WTC11 (cell line): ENCODE measurements at regions not wholly inside any gene's neighbourhood (a gene's known extent, or its start where the extent isn't known, plus 50 kb on each side); places are given as distances from the start of the nearest gene placed in this dataset.

Experiments
- ATAC-seq: fragments of 200-7000 bp; cut with Tn5 transposase; 2 replicates; pipeline ENCODE4 v1.10.0; 2021; ENCODE audit warnings: mild to moderate bottlenecking, moderate library complexity
- CTCF ChIA-PET: fragments of 300-600 bp; sonication (Branson Sonifier 250); formaldehyde crosslinking; loops from one replicate; lab custom pipeline; 2021; ENCODE audit warnings: antibody characterized with exemption; lab: Charles Lee
- POLR2A ChIA-PET: fragments of 350-600 bp; sonication (Branson Sonifier 250); formaldehyde crosslinking; loops from one replicate; lab custom pipeline; 2021; ENCODE audit warnings: antibody characterized with exemption; lab: Charles Lee
- DNase-seq: peaks from one replicate; pipeline ENCODE4 v3.0.0; 2021; ENCODE audit warnings: low spot score
- H3K27ac Mint-ChIP-seq: 2 replicates; pipeline ENCODE4 v1.8.0; 2021; ENCODE audit warnings: mixed read lengths
- H3K27me3 Mint-ChIP-seq: 2 replicates; pipeline ENCODE4 v1.8.0; 2021; ENCODE audit warnings: low read depth, mild to moderate bottlenecking, moderate library complexity, mixed read lengths
- H3K36me3 Mint-ChIP-seq: 2 replicates; pipeline ENCODE4 v1.8.0; 2021; ENCODE audit warnings: mixed read lengths
- H3K4me1 Mint-ChIP-seq: 2 replicates; pipeline ENCODE4 v1.8.0; 2022; ENCODE audit warnings: mixed read lengths
- H3K4me3 Mint-ChIP-seq: 2 replicates; pipeline ENCODE4 v1.8.0; 2021; ENCODE audit warnings: mild to moderate bottlenecking, moderate library complexity, mixed read lengths
- H3K9me3 Mint-ChIP-seq: 2 replicates; pipeline ENCODE4 v1.8.0; 2021; ENCODE audit warnings: mixed read lengths
- FOXP1 ChIP-seq: sonication (generic); formaldehyde crosslinking; IDR thresholded peaks from 2 replicates; pipeline ENCODE4 v1.8.0; 2022; ENCODE audit warnings: missing genetic modification reagents, mild to moderate bottlenecking, moderate library complexity, borderline replicate concordance
- NFATC4 ChIP-seq: fragments of 250-450 bp; sonication (Bioruptor Pico); IDR thresholded peaks from 2 replicates; pipeline ENCODE4 v1.9.0; 2021; ENCODE audit warnings: mild to moderate bottlenecking
- NFYB ChIP-seq: sonication (generic); formaldehyde crosslinking; conservative IDR thresholded peaks from 2 replicates; pipeline ENCODE4 v1.8.0; 2022; ENCODE audit warnings: low read depth, missing genetic modification reagents
- NR2C2 ChIP-seq: sonication (generic); formaldehyde crosslinking; IDR thresholded peaks from 2 replicates; pipeline ENCODE4 v1.8.0; 2022; ENCODE audit warnings: mild to moderate bottlenecking, missing genetic modification reagents
- RELA ChIP-seq: sonication (generic); formaldehyde crosslinking; IDR thresholded peaks from 2 replicates; pipeline ENCODE4 v1.8.1; 2022; ENCODE audit warnings: missing genetic modification reagents, mild to moderate bottlenecking, borderline replicate concordance
- RORB ChIP-seq: fragments of 250-450 bp; sonication (Bioruptor Pico); IDR thresholded peaks from 2 replicates; pipeline ENCODE4 v1.9.0; 2021; ENCODE audit warnings: mild to moderate bottlenecking
- SMAD3 ChIP-seq: sonication (generic); formaldehyde crosslinking; IDR thresholded peaks from 2 replicates; pipeline ENCODE4 v1.8.0; 2022; ENCODE audit warnings: missing genetic modification reagents, mild to moderate bottlenecking, borderline replicate concordance
- SMAD4 ChIP-seq: sonication (generic); formaldehyde crosslinking; IDR thresholded peaks from 2 replicates; pipeline ENCODE4 v1.8.0; 2022; ENCODE audit warnings: mild to moderate bottlenecking, missing genetic modification reagents
- ZNF263 ChIP-seq: sonication (generic); formaldehyde crosslinking; IDR thresholded peaks from 2 replicates; pipeline ENCODE4 v1.8.1; 2022; ENCODE audit warnings: low read depth, mild to moderate bottlenecking, moderate library complexity, missing genetic modification reagents
- ZNF396 ChIP-seq: fragments of 250-450 bp; sonication (Bioruptor Pico); IDR thresholded peaks from 2 replicates; pipeline ENCODE4 v1.8.0; 2021; ENCODE audit warnings: mild to moderate bottlenecking, moderate library complexity, borderline replicate concordance
- ZNF423 ChIP-seq: fragments of 250-450 bp; sonication (Bioruptor Pico); IDR thresholded peaks from 2 replicates; pipeline ENCODE4 v2.1.2; 2022; ENCODE audit warnings: mild to moderate bottlenecking, moderate library complexity
- ZNF671 ChIP-seq: fragments of 250-450 bp; sonication (Bioruptor Pico); IDR thresholded peaks from 2 replicates; pipeline ENCODE4 v1.8.0; 2021; ENCODE audit warnings: mild to moderate bottlenecking
- TF ChIP-seq, protein P1 (sequence below): fragments of 250-450 bp; sonication (Bioruptor Pico); IDR thresholded peaks from 2 replicates; pipeline ENCODE4 v1.9.0; 2021; ENCODE audit warnings: moderate library complexity, mild to moderate bottlenecking, inconsistent platforms, borderline replicate concordance
- TF ChIP-seq, protein P2 (sequence below): fragments of 250-450 bp; sonication (Bioruptor Pico); IDR thresholded peaks from 2 replicates; pipeline ENCODE4 v2.1.2; 2022; ENCODE audit warnings: mild to moderate bottlenecking, moderate library complexity
- TF ChIP-seq, protein P3 (sequence below): sonication (generic); formaldehyde crosslinking; conservative IDR thresholded peaks from 2 replicates; pipeline ENCODE4 v1.8.1; 2022; ENCODE audit warnings: mild to moderate bottlenecking, missing genetic modification reagents
- TF ChIP-seq, protein P4 (sequence below): sonication (generic); formaldehyde crosslinking; IDR thresholded peaks from 2 replicates; pipeline ENCODE4 v1.8.1; 2023; ENCODE audit warnings: mild to moderate bottlenecking, missing genetic modification reagents, moderate library complexity
- TF ChIP-seq, protein P5 (sequence below): sonication (generic); formaldehyde crosslinking; IDR thresholded peaks from 2 replicates; pipeline ENCODE4 v1.8.1; 2023; ENCODE audit warnings: mild to moderate bottlenecking, missing genetic modification reagents, moderate library complexity
- TF ChIP-seq, protein P6 (sequence below): sonication (generic); formaldehyde crosslinking; IDR thresholded peaks from 2 replicates; pipeline ENCODE4 v1.8.0; 2023; ENCODE audit warnings: missing genetic modification reagents
- TF ChIP-seq, protein P7 (sequence below): fragments of 200-600 bp; IDR thresholded peaks from 2 replicates; pipeline ENCODE4 v1.8.0; 2022; ENCODE audit warnings: antibody characterized with exemption
- TF ChIP-seq, protein P8 (sequence below): sonication (generic); formaldehyde crosslinking; IDR thresholded peaks from 2 replicates; pipeline ENCODE4 v1.8.1; 2022; ENCODE audit warnings: mild to moderate bottlenecking, moderate library complexity, missing genetic modification reagents
- TF ChIP-seq, protein P9 (sequence below): sonication (generic); formaldehyde crosslinking; IDR thresholded peaks from 2 replicates; pipeline ENCODE4 v1.8.1; 2022; ENCODE audit warnings: low read depth, missing genetic modification reagents, borderline replicate concordance
- TF ChIP-seq, protein P10 (sequence below): sonication (generic); formaldehyde crosslinking; IDR thresholded peaks from 2 replicates; pipeline ENCODE4 v1.8.1; 2022; ENCODE audit warnings: low read depth, mild to moderate bottlenecking, moderate library complexity, missing genetic modification reagents, borderline replicate concordance

DNA sequence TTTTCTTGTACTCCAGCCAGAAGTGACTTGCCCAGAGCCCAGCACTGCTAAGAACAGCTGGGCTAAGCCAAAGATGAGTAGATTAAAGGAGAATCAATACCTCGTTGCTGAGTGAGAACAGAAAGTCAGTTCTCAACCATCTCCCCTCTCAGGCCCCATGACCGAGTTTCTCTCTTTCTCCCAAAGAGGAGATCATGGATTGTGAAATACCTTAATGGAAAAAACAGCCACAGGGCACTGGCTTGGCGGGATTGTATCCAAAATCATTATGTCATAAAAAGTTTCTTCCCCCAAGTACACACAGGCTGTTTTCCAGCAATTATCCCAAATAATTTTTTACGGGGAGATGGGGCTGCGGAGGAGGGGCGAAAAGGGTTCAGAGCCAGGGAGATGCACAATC is 111.8 kb upstream of the TMEM45B start (continued):
- TF ChIP-seq, protein P1, sequence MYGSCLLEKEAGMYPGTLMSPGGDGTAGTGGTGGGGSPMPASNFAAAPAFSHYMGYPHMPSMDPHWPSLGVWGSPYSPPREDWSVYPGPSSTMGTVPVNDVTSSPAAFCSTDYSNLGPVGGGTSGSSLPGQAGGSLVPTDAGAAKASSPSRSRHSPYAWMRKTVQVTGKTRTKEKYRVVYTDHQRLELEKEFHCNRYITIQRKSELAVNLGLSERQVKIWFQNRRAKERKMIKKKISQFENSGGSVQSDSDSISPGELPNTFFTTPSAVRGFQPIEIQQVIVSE (CRISPR knock-in tag): no peak
- TF ChIP-seq, protein P2, sequence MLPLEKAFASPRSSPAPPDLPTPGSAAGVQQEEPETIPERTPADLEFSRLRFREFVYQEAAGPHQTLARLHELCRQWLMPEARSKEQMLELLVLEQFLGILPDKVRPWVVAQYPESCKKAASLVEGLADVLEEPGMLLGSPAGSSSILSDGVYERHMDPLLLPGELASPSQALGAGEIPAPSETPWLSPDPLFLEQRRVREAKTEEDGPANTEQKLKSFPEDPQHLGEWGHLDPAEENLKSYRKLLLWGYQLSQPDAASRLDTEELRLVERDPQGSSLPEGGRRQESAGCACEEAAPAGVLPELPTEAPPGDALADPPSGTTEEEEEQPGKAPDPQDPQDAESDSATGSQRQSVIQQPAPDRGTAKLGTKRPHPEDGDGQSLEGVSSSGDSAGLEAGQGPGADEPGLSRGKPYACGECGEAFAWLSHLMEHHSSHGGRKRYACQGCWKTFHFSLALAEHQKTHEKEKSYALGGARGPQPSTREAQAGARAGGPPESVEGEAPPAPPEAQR: no peak
- no peak for TF ChIP-seq RELA (CRISPR knock-in tag)
- TF ChIP-seq, protein P3, sequence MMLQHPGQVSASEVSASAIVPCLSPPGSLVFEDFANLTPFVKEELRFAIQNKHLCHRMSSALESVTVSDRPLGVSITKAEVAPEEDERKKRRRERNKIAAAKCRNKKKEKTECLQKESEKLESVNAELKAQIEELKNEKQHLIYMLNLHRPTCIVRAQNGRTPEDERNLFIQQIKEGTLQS (CRISPR knock-in tag): no peak
- no peak for TF ChIP-seq NFATC4 (CRISPR knock-in tag)
- TF ChIP-seq, protein P4, sequence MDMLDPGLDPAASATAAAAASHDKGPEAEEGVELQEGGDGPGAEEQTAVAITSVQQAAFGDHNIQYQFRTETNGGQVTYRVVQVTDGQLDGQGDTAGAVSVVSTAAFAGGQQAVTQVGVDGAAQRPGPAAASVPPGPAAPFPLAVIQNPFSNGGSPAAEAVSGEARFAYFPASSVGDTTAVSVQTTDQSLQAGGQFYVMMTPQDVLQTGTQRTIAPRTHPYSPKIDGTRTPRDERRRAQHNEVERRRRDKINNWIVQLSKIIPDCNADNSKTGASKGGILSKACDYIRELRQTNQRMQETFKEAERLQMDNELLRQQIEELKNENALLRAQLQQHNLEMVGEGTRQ (CRISPR knock-in tag): no peak
- no peak for TF ChIP-seq SMAD4 (CRISPR knock-in tag)
- TF ChIP-seq, protein P5, sequence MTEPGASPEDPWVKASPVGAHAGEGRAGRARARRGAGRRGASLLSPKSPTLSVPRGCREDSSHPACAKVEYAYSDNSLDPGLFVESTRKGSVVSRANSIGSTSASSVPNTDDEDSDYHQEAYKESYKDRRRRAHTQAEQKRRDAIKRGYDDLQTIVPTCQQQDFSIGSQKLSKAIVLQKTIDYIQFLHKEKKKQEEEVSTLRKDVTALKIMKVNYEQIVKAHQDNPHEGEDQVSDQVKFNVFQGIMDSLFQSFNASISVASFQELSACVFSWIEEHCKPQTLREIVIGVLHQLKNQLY (CRISPR knock-in tag): no peak

DNA sequence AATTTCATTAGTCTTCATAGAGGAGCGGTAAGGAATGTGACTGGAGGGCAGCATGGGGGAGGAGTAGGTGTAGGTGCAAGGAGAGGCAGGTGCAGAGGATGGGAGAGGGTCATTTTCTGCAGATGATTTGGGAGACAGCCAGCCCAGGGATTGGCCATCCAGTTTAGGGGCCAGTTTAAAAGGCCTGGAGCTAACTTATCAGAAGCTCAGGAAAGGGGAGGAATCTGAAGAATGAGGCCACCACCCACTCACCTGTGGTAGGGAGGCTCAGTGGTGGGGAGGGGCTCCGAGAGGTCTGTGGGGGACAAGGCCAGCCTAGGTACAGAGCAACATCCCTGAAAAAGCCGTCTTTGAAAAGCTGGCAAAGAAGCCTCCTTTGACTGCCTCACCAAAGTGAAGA is 110.8 kb upstream of the TMEM45B start:
- CTCF ChIA-PET: interaction anchor here (0.6 to 1.6 kb wide), 3 partner anchors 9 to 799 kb away, joined by 3 to 5 read pairs (median 3); no protein-coding TSS in a partner anchor
- ATAC-seq (peak; percentile 32; the same call in 1 of the 2 replicates), DNase-seq (no peak)
- TF ChIP-seq NFYB (CRISPR knock-in tag) (no peak), FOXP1 (no peak), NR2C2 (CRISPR knock-in tag) (no peak), ZNF263 (CRISPR knock-in tag) (no peak), ZNF671 (CRISPR knock-in tag) (no peak), ZNF396 (CRISPR knock-in tag) (no peak), SMAD4 (CRISPR knock-in tag) (no peak), SMAD3 (no peak), RORB (CRISPR knock-in tag) (no peak), ZNF423 (CRISPR knock-in tag) (no peak)
- TF ChIP-seq, protein P6, sequence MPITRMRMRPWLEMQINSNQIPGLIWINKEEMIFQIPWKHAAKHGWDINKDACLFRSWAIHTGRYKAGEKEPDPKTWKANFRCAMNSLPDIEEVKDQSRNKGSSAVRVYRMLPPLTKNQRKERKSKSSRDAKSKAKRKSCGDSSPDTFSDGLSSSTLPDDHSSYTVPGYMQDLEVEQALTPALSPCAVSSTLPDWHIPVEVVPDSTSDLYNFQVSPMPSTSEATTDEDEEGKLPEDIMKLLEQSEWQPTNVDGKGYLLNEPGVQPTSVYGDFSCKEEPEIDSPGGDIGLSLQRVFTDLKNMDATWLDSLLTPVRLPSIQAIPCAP (CRISPR knock-in tag): no peak
- TF ChIP-seq, protein P7, sequence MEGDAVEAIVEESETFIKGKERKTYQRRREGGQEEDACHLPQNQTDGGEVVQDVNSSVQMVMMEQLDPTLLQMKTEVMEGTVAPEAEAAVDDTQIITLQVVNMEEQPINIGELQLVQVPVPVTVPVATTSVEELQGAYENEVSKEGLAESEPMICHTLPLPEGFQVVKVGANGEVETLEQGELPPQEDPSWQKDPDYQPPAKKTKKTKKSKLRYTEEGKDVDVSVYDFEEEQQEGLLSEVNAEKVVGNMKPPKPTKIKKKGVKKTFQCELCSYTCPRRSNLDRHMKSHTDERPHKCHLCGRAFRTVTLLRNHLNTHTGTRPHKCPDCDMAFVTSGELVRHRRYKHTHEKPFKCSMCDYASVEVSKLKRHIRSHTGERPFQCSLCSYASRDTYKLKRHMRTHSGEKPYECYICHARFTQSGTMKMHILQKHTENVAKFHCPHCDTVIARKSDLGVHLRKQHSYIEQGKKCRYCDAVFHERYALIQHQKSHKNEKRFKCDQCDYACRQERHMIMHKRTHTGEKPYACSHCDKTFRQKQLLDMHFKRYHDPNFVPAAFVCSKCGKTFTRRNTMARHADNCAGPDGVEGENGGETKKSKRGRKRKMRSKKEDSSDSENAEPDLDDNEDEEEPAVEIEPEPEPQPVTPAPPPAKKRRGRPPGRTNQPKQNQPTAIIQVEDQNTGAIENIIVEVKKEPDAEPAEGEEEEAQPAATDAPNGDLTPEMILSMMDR: no peak
- TF ChIP-seq, protein P8, sequence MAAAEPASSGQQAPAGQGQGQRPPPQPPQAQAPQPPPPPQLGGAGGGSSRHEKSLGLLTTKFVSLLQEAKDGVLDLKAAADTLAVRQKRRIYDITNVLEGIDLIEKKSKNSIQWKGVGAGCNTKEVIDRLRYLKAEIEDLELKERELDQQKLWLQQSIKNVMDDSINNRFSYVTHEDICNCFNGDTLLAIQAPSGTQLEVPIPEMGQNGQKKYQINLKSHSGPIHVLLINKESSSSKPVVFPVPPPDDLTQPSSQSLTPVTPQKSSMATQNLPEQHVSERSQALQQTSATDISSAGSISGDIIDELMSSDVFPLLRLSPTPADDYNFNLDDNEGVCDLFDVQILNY (CRISPR knock-in tag): no peak
- TF ChIP-seq, protein P9, sequence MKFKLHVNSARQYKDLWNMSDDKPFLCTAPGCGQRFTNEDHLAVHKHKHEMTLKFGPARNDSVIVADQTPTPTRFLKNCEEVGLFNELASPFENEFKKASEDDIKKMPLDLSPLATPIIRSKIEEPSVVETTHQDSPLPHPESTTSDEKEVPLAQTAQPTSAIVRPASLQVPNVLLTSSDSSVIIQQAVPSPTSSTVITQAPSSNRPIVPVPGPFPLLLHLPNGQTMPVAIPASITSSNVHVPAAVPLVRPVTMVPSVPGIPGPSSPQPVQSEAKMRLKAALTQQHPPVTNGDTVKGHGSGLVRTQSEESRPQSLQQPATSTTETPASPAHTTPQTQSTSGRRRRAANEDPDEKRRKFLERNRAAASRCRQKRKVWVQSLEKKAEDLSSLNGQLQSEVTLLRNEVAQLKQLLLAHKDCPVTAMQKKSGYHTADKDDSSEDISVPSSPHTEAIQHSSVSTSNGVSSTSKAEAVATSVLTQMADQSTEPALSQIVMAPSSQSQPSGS: no peak
- TF ChIP-seq, protein P1 (CRISPR knock-in tag): no peak
- TF ChIP-seq, protein P10, sequence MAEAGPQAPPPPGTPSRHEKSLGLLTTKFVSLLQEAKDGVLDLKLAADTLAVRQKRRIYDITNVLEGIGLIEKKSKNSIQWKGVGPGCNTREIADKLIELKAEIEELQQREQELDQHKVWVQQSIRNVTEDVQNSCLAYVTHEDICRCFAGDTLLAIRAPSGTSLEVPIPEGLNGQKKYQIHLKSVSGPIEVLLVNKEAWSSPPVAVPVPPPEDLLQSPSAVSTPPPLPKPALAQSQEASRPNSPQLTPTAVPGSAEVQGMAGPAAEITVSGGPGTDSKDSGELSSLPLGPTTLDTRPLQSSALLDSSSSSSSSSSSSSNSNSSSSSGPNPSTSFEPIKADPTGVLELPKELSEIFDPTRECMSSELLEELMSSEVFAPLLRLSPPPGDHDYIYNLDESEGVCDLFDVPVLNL (CRISPR knock-in tag): no peak
- TF ChIP-seq, protein P5 (CRISPR knock-in tag): no peak
- POLR2A ChIA-PET: no interaction called here
- no peaks in the 10 kb centered on the region for H3K9me3 Mint-ChIP-seq
- H3K36me3 Mint-ChIP-seq: no peaks in the 10 kb centered on the region
- no peak overlapping the region for H3K27ac Mint-ChIP-seq
- no peaks in the 10 kb centered on the region for H3K4me1 Mint-ChIP-seq
- no peak overlapping the region for H3K4me3 Mint-ChIP-seq
- H3K27me3 Mint-ChIP-seq: no peaks in the 10 kb centered on the region; the same call in 1 of the 2 replicates
